Lower leg skin (tissue), 3 donors: ENCODE measurements at regions not wholly inside any gene's neighbourhood (a gene's known extent, or its start where the extent isn't known, plus 50 kb on each side); places are given as distances from the start of the nearest gene placed in this dataset.

Experiments used
- CTCF ChIP-seq, 3 donors: fragments of 450-650 bp; IDR thresholded peaks; one replicate each; pipeline ENCODE4 v1.5.1; 2016; ENCODE audit warnings: antibody characterized with exemption in 3 of 3, mild to moderate bottlenecking in 3 of 3, moderate library complexity in 2 of 3
- POLR2A ChIP-seq, 2 donors: fragments of 450-650 bp; IDR thresholded peaks; one replicate each; pipeline ENCODE4 v1.6.1; 2016 to 2017; ENCODE audit warnings: antibody characterized with exemption in 2 of 2, mild to moderate bottlenecking in 1 of 2, moderate library complexity in 1 of 2

DNA sequence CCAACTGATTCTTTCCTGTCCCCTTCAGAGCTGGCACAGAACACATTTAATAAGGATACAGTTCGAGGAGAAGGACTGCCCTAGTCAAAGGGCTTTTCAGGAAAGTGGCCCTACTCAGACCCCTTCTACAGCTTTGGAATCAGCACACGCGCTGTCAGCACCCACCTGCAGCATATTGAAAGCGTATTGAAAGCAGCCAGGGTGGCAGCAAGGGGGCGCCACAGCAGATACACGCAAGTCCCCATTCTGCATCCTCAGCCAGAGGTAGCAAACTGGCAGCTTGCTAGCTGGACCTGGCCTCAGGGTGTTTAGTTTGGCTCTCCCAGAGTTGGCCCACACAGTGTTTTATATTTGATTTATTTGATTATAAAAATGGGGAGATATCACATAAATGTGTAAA, 101.0 kb upstream of the NT5C1B start:
- TF ChIP-seq CTCF (IDR thresholded peaks at IDR 0.05) (no peak), POLR2A (IDR thresholded peaks at IDR 0.05) (no peak)
